Motor neuron (in vitro differentiated cells): ENCODE measurements at regions not wholly inside any gene's neighbourhood (a gene's known extent, or its start where the extent isn't known, plus 50 kb on each side); places are given as distances from the start of the nearest gene placed in this dataset.

Experiments
- ATAC-seq, 8 experiments: fragments of 200-7000 bp; cut with Tn5 transposase; replicated peaks in 6 of 8; 2 replicates each; pipeline ENCODE4 v1.8.0; 2021; ENCODE audit warnings: mild to moderate bottlenecking in 8 of 8, moderate library complexity in 8 of 8
- H3K27ac ChIP-seq, 2 donors: fragments of 250-450 bp; sonication (Bioruptor Pico); 2 replicates each; pipeline ENCODE4 v1.9.0; 2021; ENCODE audit warnings: antibody characterized with exemption in 2 of 2, mild to moderate bottlenecking in 2 of 2, moderate library complexity in 1 of 2
- H3K4me1 ChIP-seq, 2 donors: fragments of 250-450 bp; sonication (Bioruptor Pico); replicated peaks in 1 of 2; 2 replicates each; pipeline ENCODE4 v1.6.1; 2021; ENCODE audit warnings: antibody characterized with exemption in 2 of 2, mild to moderate bottlenecking in 2 of 2, moderate library complexity in 1 of 2
- H3K4me3 ChIP-seq, 5 donors: fragments of 250-450 bp; sonication (Bioruptor Pico); 2 replicates each; pipeline ENCODE4 v1.9.0; 2021; ENCODE audit warnings: antibody characterized with exemption in 5 of 5, mild to moderate bottlenecking in 5 of 5, moderate library complexity in 4 of 5
- WGBS, 10 experiments: fragments of 450-650 bp; shearing (Covaris generic); methylation state at CpG; one replicate each; pipeline ENCODE4 v1.0.0; 2022; 5-methylcytosine and 5-hydroxymethylcytosine counted together
- in situ Hi-C, 9 experiments: fragments of 400-800 bp; cut with MboI; loops; one replicate each; pipeline ENCODE4 v1.15.0; 2021; ENCODE audit warnings: low sequenced_read_pairs in 9 of 9, low pct_unique_long_range_greater_than_20kb in 2 of 9; ENCODE audit not compliant: unreplicated experiment in 9 of 9

DNA sequence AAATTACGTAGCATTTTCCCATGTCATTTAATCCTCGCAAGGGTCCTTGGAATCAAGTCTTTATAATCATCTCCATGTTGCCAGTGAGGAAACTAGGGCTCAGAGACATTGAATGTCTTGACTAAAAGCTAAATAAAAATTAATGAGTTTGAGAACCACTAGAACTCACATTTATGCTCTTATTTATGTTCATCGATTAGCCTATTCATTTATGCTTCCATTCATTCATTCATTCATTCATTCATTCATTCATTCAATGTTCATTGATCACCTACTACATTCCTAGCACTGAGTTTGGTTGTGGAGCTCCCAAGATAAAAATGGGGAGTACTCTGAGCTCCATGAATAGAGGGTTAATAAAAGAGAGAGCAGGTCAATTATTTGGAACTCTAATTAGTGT lies 59.7 kb downstream of the KCNA1 start:
- Histone ChIP-seq H3K4me1 (no peaks in the 10 kb centered on the region), H3K27ac (no peak overlapping the region), H3K4me3 (no peak overlapping the region)
- 11 to 100% (median 74%) methylated on average over 1 to 3 of the region's 3 CpGs; no CpG with 5 or more reads in 1 of the 10 experiments for WGBS, 10 experiments
- no peak for ATAC-seq
- in situ Hi-C loops: no loop called here

DNA sequence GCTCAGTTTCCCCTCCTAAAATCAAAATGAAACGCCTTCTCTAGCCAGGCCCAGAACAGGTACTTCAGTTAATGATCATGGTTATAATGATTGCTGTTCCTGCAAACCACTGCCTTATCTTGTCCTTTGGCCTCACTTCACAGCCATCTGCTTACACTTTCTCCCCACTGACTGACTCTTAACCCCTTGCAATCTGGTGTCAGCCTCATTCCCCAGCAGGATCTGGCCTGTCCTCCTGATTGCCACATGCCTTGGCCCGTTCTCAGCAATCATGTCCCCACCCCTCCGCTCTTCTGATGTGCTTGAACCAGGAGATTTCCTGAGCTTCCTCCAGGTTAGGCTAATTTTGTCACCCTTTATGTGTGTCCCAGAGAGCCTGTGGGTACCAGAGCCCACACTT lies 64.5 kb downstream of the KCNA1 start:
- Histone ChIP-seq H3K4me3 (no peak overlapping the region), H3K27ac (no peak overlapping the region), H3K4me1 (no peaks in the 10 kb centered on the region)
- ATAC-seq: no peak
- in situ Hi-C loops: no loop called here
- WGBS, 10 experiments: 0 to 100% (median 64%) methylated on average over 1 to 3 of the region's 3 CpGs

DNA sequence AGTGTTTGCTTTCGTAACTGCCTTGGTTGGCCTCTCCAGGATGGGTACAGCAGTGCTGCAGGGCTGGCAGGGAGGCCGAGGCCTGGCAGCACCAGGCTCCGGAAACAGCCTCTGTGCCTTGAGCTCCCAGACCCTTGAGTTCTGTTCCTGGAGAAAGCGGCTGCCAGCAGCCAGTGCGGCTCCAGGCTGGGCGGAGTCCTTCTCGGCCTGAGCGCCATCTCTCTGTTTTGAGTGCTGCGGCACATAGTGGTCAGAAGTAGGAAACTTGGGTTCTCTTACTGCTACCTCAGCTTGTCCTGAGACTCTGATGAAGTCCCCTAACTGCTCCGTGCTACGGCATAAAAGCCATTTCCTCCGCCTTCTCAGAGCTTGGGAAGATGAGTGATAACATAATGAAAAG lies 65.9 kb downstream of the KCNA1 start:
- ATAC-seq: peak in 2 of 8 experiments; percentile 24 to 79

DNA sequence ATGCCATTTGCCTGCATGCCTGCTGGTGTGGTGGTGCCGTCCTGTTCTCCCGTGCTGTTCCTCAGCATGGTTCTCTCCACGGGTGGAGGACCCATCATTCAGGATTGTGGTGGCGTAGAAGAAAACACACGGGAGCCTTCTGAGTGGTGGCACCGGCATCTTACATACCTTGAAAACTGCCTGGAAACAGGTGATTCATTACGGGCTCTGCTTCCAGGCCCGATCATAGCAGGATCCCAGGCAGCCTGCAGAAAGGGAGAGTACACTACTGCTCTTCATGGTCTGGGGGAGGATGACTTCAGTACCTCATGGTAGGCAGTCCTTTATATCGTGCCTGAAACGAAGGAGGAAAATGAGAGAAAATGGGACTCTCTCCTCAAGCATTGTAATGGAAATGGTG lies 66.6 kb upstream of the KCNA5 start:
- ATAC-seq: no peak
- 25 to 93% (median 78%) methylated on average over 1 to 6 of the region's 10 CpGs; no CpG with 5 or more reads in 3 of the 10 experiments for WGBS, 10 experiments
- H3K4me1 ChIP-seq: no peaks in the 10 kb centered on the region
- H3K27ac ChIP-seq: no peak overlapping the region
- no peak overlapping the region for H3K4me3 ChIP-seq
- in situ Hi-C loops: no loop called here

More for the DNA sequence above, 65.9 kb downstream of the KCNA1 start:
- in situ Hi-C loops: no loop called here
- Histone ChIP-seq H3K4me3 (no peak overlapping the region), H3K4me1 (no peaks in the 10 kb centered on the region), H3K27ac (no peak overlapping the region)
- 39 to 100% (median 53%) methylated on average over 1 to 7 of the region's 12 CpGs; no CpG with 5 or more reads in 3 of the 10 experiments for WGBS, 10 experiments

DNA sequence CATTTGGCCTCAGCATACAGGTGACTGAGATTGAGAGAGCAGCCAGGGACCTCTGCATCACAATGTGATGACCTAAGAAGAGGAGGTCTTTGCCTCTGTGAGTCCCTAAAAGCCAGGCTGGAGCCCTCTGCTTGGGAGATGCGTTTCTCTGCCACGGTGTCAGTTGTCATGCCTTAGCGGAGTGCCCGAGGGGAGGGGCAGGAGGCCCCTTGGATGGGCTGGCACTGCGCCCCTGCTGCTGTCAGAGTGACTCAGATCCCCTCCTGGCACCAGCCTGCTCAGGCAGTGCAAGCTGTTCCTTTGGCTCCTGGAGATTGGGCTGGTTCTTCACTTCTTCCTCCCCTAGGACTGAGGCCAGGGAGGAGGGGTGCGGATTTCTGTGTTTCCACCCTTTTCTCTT lies 64.9 kb upstream of the KCNA5 start:
- WGBS, 10 experiments: 0 to 70% (median 55%) methylated on average over 1 to 4 of the region's 6 CpGs; no CpG with 5 or more reads in 6 of the 10 experiments
- in situ Hi-C loops: no loop called here

DNA sequence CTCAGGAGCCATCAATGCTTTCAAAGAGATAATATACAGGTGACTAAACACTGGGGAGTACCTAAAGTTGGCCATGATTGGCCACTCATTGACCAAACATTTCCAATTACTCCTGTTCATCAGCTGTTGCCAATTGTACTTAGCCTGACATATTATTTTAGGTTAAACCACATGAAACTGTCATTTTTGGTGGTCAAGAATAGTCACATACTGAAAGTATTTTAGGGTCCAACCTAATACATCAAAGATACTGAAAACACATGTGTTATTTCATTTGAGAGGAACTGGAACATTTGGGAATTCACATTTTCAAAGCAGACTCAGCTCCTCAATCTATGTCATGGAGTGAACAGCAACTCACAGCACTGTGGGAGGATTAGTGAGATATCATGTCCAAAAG lies 63.9 kb upstream of the KCNA5 start:
- H3K27ac ChIP-seq: no peak overlapping the region
- no peak overlapping the region for H3K4me3 ChIP-seq
- no peaks in the 10 kb centered on the region for H3K4me1 ChIP-seq
- in situ Hi-C loops: no loop called here
- ATAC-seq: no peak

More for the DNA sequence above, 64.9 kb upstream of the KCNA5 start:
- Histone ChIP-seq H3K4me3 (no peak overlapping the region), H3K4me1 (no peaks in the 10 kb centered on the region), H3K27ac (no peak overlapping the region)
- ATAC-seq: peak in 1 of 8 experiments; percentile 57

DNA sequence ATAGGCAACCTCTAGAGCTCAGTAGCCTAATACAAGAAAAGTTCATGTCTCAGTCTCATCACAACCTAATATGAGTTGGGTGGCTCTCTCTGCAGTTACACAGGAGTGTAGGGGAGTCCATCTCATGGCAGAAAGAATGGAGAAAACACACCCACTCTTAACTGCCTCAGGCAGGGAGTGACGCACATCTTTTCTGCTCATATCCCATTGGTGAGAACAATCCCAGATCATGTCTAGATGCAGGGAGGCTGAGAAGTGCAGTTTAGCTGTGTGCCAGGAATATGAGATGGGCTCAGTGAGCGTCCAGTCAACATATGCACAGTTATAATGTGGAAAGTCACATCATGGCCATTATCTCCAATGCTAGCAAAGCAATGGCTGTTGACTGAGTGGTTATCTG lies 59.3 kb upstream of the KCNA5 start:
- peak in 3 of 8 experiments; percentile 42 to 96 (median 46) for ATAC-seq
- no peaks in the 10 kb centered on the region for H3K4me1 ChIP-seq
- in situ Hi-C loops: no loop called here
- H3K4me3 ChIP-seq: no peak overlapping the region
- no peak overlapping the region for H3K27ac ChIP-seq
- WGBS, 10 experiments: 0 to 100% (median 80%) methylated on average over 1 to 2 of the region's 2 CpGs; no CpG with 5 or more reads in 7 of the 10 experiments

DNA sequence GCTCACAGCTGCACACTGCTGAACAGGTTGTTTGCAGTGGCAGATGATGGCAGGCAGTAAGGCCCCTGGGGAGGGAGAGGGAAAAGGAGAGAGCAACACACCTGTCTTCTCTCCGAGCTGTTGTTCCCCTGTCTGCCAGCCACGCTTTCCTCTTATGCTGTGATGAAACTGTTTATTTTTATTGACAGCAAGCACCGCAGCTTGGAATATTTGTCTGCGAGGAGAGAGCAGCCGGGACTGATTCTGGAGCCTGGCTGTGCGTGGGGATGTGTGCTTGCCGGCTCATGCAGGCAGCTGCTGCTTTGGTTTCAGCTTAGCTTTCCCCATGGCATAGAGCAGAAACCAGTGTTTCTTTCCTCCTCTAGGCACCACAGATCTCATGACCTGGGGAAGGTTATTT lies 58.7 kb upstream of the KCNA5 start:
- Histone ChIP-seq H3K4me3 (no peak overlapping the region), H3K4me1 (no peaks in the 10 kb centered on the region), H3K27ac (no peak overlapping the region)
- WGBS, 10 experiments: 71 to 100% (median 77%) methylated on average over 1 to 3 of the region's 7 CpGs; no CpG with 5 or more reads in 6 of the 10 experiments
- ATAC-seq: no peak
- in situ Hi-C loops: no loop called here

DNA sequence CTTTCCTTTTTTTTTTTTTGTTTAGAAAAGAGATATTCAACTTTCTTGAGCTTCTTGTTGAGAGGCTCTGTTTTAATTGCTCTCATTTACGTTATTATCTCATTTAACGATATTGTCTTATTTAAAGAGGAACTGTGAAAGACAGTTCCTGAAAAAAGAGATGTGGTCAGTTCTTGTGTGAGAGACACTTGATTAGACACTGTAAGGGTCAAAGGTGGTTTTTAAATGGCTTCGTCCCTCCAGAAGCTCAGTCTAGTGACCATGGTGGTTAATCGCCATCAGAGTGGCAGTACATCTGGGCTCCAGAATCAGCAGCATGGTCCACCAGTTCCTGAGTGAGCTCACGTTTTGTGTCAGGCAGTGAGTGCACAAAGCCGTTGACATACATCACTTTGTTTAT lies 57.9 kb upstream of the KCNA5 start:
- 54 to 93% (median 72%) methylated on average over 2 to 4 of the region's 6 CpGs; no CpG with 5 or more reads in 1 of the 10 experiments for WGBS, 10 experiments
- no peak for ATAC-seq
- H3K27ac ChIP-seq: no peak overlapping the region
- in situ Hi-C loops: no loop called here
- H3K4me1 ChIP-seq: no peaks in the 10 kb centered on the region
- no peak overlapping the region for H3K4me3 ChIP-seq

DNA sequence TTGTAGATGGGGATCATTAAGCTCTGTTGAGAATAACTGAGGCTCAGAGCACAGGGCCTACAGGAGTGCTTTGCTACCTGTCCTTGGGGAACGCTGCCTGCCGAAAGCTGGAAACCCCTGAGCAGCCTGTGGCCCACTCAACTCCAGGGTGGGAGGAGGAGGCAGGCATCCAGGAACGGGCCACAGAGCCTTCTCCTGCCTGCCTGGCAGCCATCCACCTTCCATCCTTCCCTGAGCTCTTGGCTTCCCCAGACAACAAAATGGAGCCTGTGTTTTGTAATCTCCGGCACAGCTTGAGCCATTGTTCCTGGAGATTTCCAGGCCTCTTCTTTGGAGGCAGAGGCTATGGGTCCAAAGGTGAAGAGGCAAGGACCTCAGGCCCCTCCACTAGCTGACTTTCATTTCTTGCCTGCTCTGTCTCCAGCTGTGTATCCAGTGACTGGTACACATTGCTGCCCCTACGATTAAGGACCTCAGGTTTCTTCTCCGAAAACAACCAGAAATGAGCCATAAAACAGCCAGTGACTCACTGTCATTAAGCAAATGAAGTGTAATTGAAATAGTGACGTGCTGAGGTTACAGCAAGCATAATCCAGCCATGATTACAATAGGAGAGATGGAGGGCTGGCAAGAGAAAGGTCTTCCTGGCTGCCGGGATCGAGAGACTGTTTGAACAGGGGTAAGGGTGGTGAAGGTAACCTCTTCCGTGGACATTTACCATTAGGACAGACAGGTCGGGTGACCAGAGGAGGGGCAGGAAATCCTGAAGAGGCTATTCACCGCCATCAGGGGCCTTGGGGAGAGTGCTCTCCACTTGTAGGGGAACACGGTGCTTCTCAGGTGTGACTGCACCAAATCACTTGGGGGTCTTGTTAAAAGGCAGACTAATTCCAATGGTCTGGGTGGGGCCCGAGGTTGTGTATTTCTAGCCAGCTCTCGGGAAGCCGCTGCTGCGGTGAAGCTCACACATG lies 56.3 kb upstream of the KCNA5 start:
- in situ Hi-C loops: no loop called here
- H3K27ac ChIP-seq: no peak overlapping the region
- WGBS, 10 experiments: 36 to 100% (median 67%) methylated on average over 1 to 13 of the region's 17 CpGs; no CpG with 5 or more reads in 2 of the 10 experiments
- no peaks in the 10 kb centered on the region for H3K4me1 ChIP-seq
- H3K4me3 ChIP-seq: no peak overlapping the region
- peak in 3 of 8 experiments; percentile 45 to 81 (median 72) for ATAC-seq

DNA sequence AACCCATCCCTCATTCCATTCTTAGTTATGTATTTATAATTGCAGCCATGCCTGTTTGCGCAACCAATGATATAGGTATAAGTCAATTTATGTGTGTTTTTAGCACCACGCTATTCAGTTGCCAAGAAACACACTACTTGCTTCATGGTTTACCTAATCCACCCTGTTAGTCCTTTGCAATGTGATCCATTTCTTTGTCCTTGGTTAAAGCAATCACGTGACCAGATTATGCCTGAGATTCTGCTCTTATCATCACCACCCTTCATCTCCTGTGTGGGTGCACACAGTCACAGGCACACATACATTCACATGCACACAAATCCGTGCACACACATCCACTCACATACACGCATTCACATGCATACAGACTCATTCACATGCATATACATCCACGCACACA lies 52.3 kb upstream of the KCNA5 start:
- peak in 1 of 8 experiments; percentile 16 for ATAC-seq
- Histone ChIP-seq H3K4me1 (no peaks in the 10 kb centered on the region), H3K4me3 (no peak overlapping the region), H3K27ac (no peak overlapping the region)
- in situ Hi-C loops: no loop called here
- 43 to 100% (median 71%) methylated on average over 1 to 6 of the region's 6 CpGs for WGBS, 10 experiments

DNA sequence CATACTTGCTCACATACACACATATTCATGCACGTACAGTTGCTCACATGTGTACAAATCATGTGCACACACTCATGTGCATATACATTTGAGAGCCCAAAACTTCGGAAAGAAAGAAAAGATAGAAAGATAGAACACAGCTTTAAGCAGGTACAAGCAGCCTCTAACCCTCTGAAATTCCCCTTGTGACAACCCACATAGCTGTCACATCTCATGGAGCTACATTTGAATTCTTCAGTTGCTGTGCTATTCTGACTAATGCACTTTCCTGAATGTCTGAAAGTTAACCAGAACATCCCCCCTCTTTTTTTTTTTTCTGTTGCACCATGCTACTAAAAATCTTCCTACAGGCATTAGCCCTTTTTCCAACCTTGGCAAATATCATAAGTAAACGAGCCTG lies 51.9 kb upstream of the KCNA5 start:
- H3K4me3 ChIP-seq: no peak overlapping the region
- in situ Hi-C loops: no loop called here
- 0 to 86% (median 25%) methylated on average over 1 to 2 of the region's 3 CpGs; no CpG with 5 or more reads in 1 of the 10 experiments for WGBS, 10 experiments
- no peaks in the 10 kb centered on the region for H3K4me1 ChIP-seq
- ATAC-seq: no peak
- H3K27ac ChIP-seq: no peak overlapping the region

DNA sequence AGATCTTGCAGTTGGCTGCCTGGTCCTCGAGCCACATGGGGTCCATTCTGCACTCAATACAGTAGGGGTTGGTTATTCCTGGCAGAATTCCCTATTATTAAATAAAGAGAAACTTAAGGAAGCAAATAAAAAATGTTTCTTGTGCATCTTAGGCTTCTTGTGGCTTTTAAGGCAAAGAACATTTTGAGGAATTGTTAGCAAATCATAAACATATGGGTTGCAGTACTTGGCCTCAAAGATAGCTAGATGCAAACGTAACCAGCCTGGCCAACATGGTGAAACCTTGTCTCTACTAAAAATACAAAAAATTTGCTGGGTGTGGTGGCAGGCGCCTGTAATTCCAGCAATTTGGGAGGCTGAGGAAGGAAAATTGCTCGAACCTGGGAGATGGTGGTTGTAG lies 50.8 kb upstream of the KCNA5 start:
- no peaks in the 10 kb centered on the region for H3K4me1 ChIP-seq
- no peak overlapping the region for H3K4me3 ChIP-seq
- ATAC-seq: no peak
- in situ Hi-C loops: no loop called here
- H3K27ac ChIP-seq: no peak overlapping the region
- WGBS, 10 experiments: 0 to 89% (median 59%) methylated on average over 1 to 4 of the region's 4 CpGs
